ENCODE measurements at regions not wholly inside any gene's neighbourhood (a gene's known extent, or its start where the extent isn't known, plus 50 kb on each side); places are given as distances from the start of the nearest gene placed in this dataset.

GRCh38 chr3:187839422-187839821, 94.2 kb upstream of the BCL6 start:
- Mint-ChIP-seq H3K27me3 (no peaks in the 10 kb centered on the region), H3K4me3 (no peak overlapping the region), H3K36me3 (ENCODE audit: low read depth) (no peaks in the 10 kb centered on the region), H3K4me1 (peaks cover 11% of the 10 kb centered on the region), H3K27ac (no peak overlapping the region), H3K9me3 (ENCODE audit: low read depth) (peaks cover 7% of the 10 kb centered on the region)
- ChIA-PET POLR2A (no interaction called here), CTCF (interaction anchor here (1.4 kb wide), 1 partner anchor 11 kb away, joined by 4 read pairs; no protein-coding TSS in a partner anchor)
- no peak for ATAC-seq
- no peak for DNase-seq
- intact Hi-C loops (cut with DNase I, micrococcal nuclease), result no loop called here

- no peaks in the 10 kb centered on the region for H3K36me3 Mint-ChIP-seq (ENCODE audit: low read depth)
- H3K9me3 Mint-ChIP-seq (ENCODE audit: low read depth), result no peaks in the 10 kb centered on the region
- CTCF ChIA-PET, result interaction anchor here (0.6 kb wide), 1 partner anchor 22 kb away, joined by 4 read pairs; no protein-coding TSS in a partner anchor
- no peak overlapping the region for H3K27ac Mint-ChIP-seq
- H3K4me3 Mint-ChIP-seq, result no peak overlapping the region
- intact Hi-C loops (cut with DNase I, micrococcal nuclease), result no loop called here
- H3K4me1 Mint-ChIP-seq, result peaks cover 3% of the 10 kb centered on the region
- H3K27me3 Mint-ChIP-seq, result peaks cover under 1% of the 10 kb centered on the region
- POLR2A ChIA-PET, result no interaction called here
- ATAC-seq, result no peak
- DNase-seq, result no peak
These were observed 95.6 kb upstream of the BCL6 start for GRCh38 chr3:187840856-187841255.

- H3K27ac Mint-ChIP-seq, result no peak overlapping the region
- no peaks in the 10 kb centered on the region for H3K9me3 Mint-ChIP-seq (ENCODE audit: low read depth)
- POLR2A ChIA-PET, result no interaction called here
- CTCF ChIA-PET, result no interaction called here
- peaks cover 3% of the 10 kb centered on the region for H3K4me1 Mint-ChIP-seq
- no peak overlapping the region for H3K4me3 Mint-ChIP-seq
- peak; percentile 61 for ATAC-seq
- peaks cover 2% of the 10 kb centered on the region for H3K27me3 Mint-ChIP-seq
- H3K36me3 Mint-ChIP-seq (ENCODE audit: low read depth), result no peaks in the 10 kb centered on the region
- intact Hi-C loops (cut with DNase I, micrococcal nuclease), result no loop called here
- peak; percentile 33 for DNase-seq
These were observed 96.3 kb upstream of the BCL6 start for GRCh38 chr3:187841560-187841959.

- ATAC-seq, result no peak
- no peaks in the 10 kb centered on the region for H3K36me3 Mint-ChIP-seq (ENCODE audit: low read depth)
- H3K27me3 Mint-ChIP-seq, result peaks cover 2% of the 10 kb centered on the region
- H3K9me3 Mint-ChIP-seq (ENCODE audit: low read depth), result no peaks in the 10 kb centered on the region
- DNase-seq, result no peak
- POLR2A ChIA-PET, result no interaction called here
- H3K4me3 Mint-ChIP-seq, result no peak overlapping the region
- CTCF ChIA-PET, result interaction anchor here (0.6 kb wide), 1 partner anchor 16 kb away, joined by 3 read pairs; no protein-coding TSS in a partner anchor
- intact Hi-C loops (cut with DNase I, micrococcal nuclease), result no loop called here
- peaks cover 3% of the 10 kb centered on the region for H3K4me1 Mint-ChIP-seq
- no peak overlapping the region for H3K27ac Mint-ChIP-seq
These were observed 98.4 kb upstream of the BCL6 start for GRCh38 chr3:187843654-187844053.

GRCh38 chr3:187844708-187845107, 99.4 kb upstream of the BCL6 start:
- peaks cover 2% of the 10 kb centered on the region for H3K27me3 Mint-ChIP-seq
- no peak overlapping the region for H3K4me3 Mint-ChIP-seq
- peaks cover under 1% of the 10 kb centered on the region for H3K9me3 Mint-ChIP-seq (ENCODE audit: low read depth)
- no peaks in the 10 kb centered on the region for H3K36me3 Mint-ChIP-seq (ENCODE audit: low read depth)
- ATAC-seq (no peak), DNase-seq (no peak)
- H3K4me1 Mint-ChIP-seq, result peaks cover 3% of the 10 kb centered on the region
- CTCF ChIA-PET, result no interaction called here
- H3K27ac Mint-ChIP-seq, result no peak overlapping the region
- intact Hi-C loops (cut with DNase I, micrococcal nuclease), result no loop called here
- POLR2A ChIA-PET, result no interaction called here

GRCh38 chr3:187845826-187846225, 100.6 kb upstream of the BCL6 start:
- ATAC-seq, result no peak
- H3K36me3 Mint-ChIP-seq (ENCODE audit: low read depth), result no peaks in the 10 kb centered on the region

GRCh38 chr3:187848401-187848800, 103.1 kb upstream of the BCL6 start:
- intact Hi-C loops (cut with DNase I, micrococcal nuclease), result no loop called here
- no peak overlapping the region for H3K4me3 Mint-ChIP-seq
- H3K36me3 Mint-ChIP-seq (ENCODE audit: low read depth), result no peaks in the 10 kb centered on the region
- peaks cover 4% of the 10 kb centered on the region for H3K27me3 Mint-ChIP-seq
- no peak overlapping the region for H3K27ac Mint-ChIP-seq
- ATAC-seq (no peak), DNase-seq (no peak)
- peaks cover 17% of the 10 kb centered on the region for H3K9me3 Mint-ChIP-seq (ENCODE audit: low read depth)
- ChIA-PET POLR2A (no interaction called here), CTCF (no interaction called here)
- no peaks in the 10 kb centered on the region for H3K4me1 Mint-ChIP-seq

More at GRCh38 chr3:187845826-187846225, 100.6 kb upstream of the BCL6 start:
- intact Hi-C loops (cut with DNase I, micrococcal nuclease), result no loop called here
- Mint-ChIP-seq H3K27ac (no peak overlapping the region), H3K4me3 (no peak overlapping the region), H3K27me3 (peaks cover 4% of the 10 kb centered on the region), H3K4me1 (peaks cover 3% of the 10 kb centered on the region), H3K9me3 (ENCODE audit: low read depth) (peaks cover 7% of the 10 kb centered on the region)
- ChIA-PET CTCF (no interaction called here), POLR2A (no interaction called here)
- DNase-seq, result no peak

GRCh38 chr3:187849016-187849654, 103.9 kb upstream of the BCL6 start:
- POLR2A ChIA-PET, result no interaction called here
- Mint-ChIP-seq H3K36me3 (ENCODE audit: low read depth) (no peaks in the 10 kb centered on the region), H3K9me3 (ENCODE audit: low read depth) (peaks cover 17% of the 10 kb centered on the region), H3K4me1 (no peaks in the 10 kb centered on the region), H3K27me3 (peaks cover 4% of the 10 kb centered on the region), H3K4me3 (no peak overlapping the region), H3K27ac (no peak overlapping the region)
- CTCF ChIA-PET, result no interaction called here
- no peak for DNase-seq
- intact Hi-C loops (cut with DNase I, micrococcal nuclease), result no loop called here
- no peak for ATAC-seq

- POLR2A ChIA-PET, result no interaction called here
- intact Hi-C loops (cut with DNase I, micrococcal nuclease), result no loop called here
- H3K27ac Mint-ChIP-seq, result no peak overlapping the region
- CTCF ChIA-PET, result interaction anchor here (1.7 kb wide), 1 partner anchor 12 kb away, joined by 4 read pairs; no protein-coding TSS in a partner anchor
- no peak overlapping the region for H3K4me3 Mint-ChIP-seq
- DNase-seq (no peak), ATAC-seq (no peak)
- H3K27me3 Mint-ChIP-seq, result peaks cover 4% of the 10 kb centered on the region
- peaks cover 17% of the 10 kb centered on the region for H3K9me3 Mint-ChIP-seq (ENCODE audit: low read depth)
- H3K4me1 Mint-ChIP-seq, result no peaks in the 10 kb centered on the region
- H3K36me3 Mint-ChIP-seq (ENCODE audit: low read depth), result no peaks in the 10 kb centered on the region
These were observed 105.1 kb upstream of the BCL6 start for GRCh38 chr3:187850258-187850921.

- ChIA-PET CTCF (no interaction called here), POLR2A (no interaction called here)
- peak; percentile 78 for ATAC-seq
- peaks cover 17% of the 10 kb centered on the region for H3K9me3 Mint-ChIP-seq (ENCODE audit: low read depth)
- no peaks in the 10 kb centered on the region for H3K36me3 Mint-ChIP-seq (ENCODE audit: low read depth)
- H3K27ac Mint-ChIP-seq, result no peak overlapping the region
- no peak for DNase-seq
- intact Hi-C loops (cut with DNase I, micrococcal nuclease), result no loop called here
- H3K4me1 Mint-ChIP-seq, result no peaks in the 10 kb centered on the region
- peaks cover 2% of the 10 kb centered on the region for H3K27me3 Mint-ChIP-seq
- H3K4me3 Mint-ChIP-seq, result no peak overlapping the region
These were observed 107.8 kb upstream of the BCL6 start for GRCh38 chr3:187852842-187853730.

GRCh38 chr3:187855131-187855530, 109.9 kb upstream of the BCL6 start:
- CTCF ChIA-PET, result interaction anchor here (0.5 kb wide), 1 partner anchor 282 kb away, joined by 3 read pairs; no protein-coding TSS in a partner anchor
- DNase-seq (no peak), ATAC-seq (no peak)
- no peaks in the 10 kb centered on the region for H3K4me1 Mint-ChIP-seq
- no peak overlapping the region for H3K4me3 Mint-ChIP-seq
- POLR2A ChIA-PET, result no interaction called here
- H3K27ac Mint-ChIP-seq, result no peak overlapping the region
- peaks cover 14% of the 10 kb centered on the region for H3K9me3 Mint-ChIP-seq (ENCODE audit: low read depth)
- H3K36me3 Mint-ChIP-seq (ENCODE audit: low read depth), result no peaks in the 10 kb centered on the region
- intact Hi-C loops (cut with DNase I, micrococcal nuclease), result no loop called here
- H3K27me3 Mint-ChIP-seq, result no peaks in the 10 kb centered on the region
